Vagina (tissue), 2 donors: ENCODE measurements at regions not wholly inside any gene's neighbourhood (a gene's known extent, or its start where the extent isn't known, plus 50 kb on each side); places are given as distances from the start of the nearest gene placed in this dataset.

Source experiments
- DNase-seq, 2 donors: peaks; one replicate each; pipeline ENCODE4 v3.0.0-alpha.2; 2017; ENCODE audit errors: extremely low spot score in 2 of 2
- H3K27ac ChIP-seq: fragments of 200-600 bp; sonication (generic); one replicate; pipeline ENCODE4 v1.5.1; 2019
- H3K27me3 ChIP-seq: fragments of 200-600 bp; sonication (generic); one replicate; pipeline ENCODE4 v1.5.1; 2019
- H3K36me3 ChIP-seq, 2 donors: fragments of 200-600 bp; sonication (generic); one replicate each; pipeline ENCODE4 v1.5.1; 2017 to 2019
- H3K4me1 ChIP-seq: fragments of 200-600 bp; sonication (generic); one replicate; pipeline ENCODE4 v1.5.1; 2019
- H3K4me3 ChIP-seq, 2 donors: fragments of 200-600 bp; sonication (generic); 1 replicate in 1 of 2; 2 replicates in 1 of 2; pipeline ENCODE4 v1.5.1; 2016 to 2019
- H3K9me3 ChIP-seq: fragments of 200-600 bp; sonication (generic); one replicate; pipeline ENCODE4 v1.5.1; 2019
- CTCF ChIP-seq, 3 experiments: fragments of 450-650 bp in 2 of 3; fragments of 200-600 bp in 1 of 3; sonication (generic) in 1 of 3; IDR thresholded peaks; one replicate each; pipeline ENCODE4 v1.5.1; 2017 to 2019; ENCODE audit warnings: antibody characterized with exemption in 3 of 3, mild to moderate bottlenecking in 2 of 3, moderate library complexity in 2 of 3
- POLR2A ChIP-seq, 2 donors: fragments of 450-650 bp; IDR thresholded peaks; one replicate each; pipeline ENCODE4 v1.6.1; 2017; ENCODE audit warnings: antibody characterized with exemption in 2 of 2, mild to moderate bottlenecking in 2 of 2, moderate library complexity in 2 of 2
- POLR2AphosphoS5 ChIP-seq, 2 donors: sonication (generic); formaldehyde crosslinking; IDR thresholded peaks; one replicate each; pipeline ENCODE4 v1.9.0; 2017; ENCODE audit warnings: antibody characterized with exemption in 2 of 2, mild to moderate bottlenecking in 2 of 2, low read depth in 1 of 2; ENCODE audit not compliant: insufficient read depth in 1 of 2
- intact Hi-C: fragments of 100-400 bp; cut with DNase I; formaldehyde crosslinking; loops from one replicate; pipeline ENCODE4 v1.15.1; 2023

- Histone ChIP-seq H3K4me3 (no peak overlapping the region), H3K36me3 (no peaks in the 10 kb centered on the region), H3K27ac (peak overlapping the region; percentile 81), H3K27me3 (no peaks in the 10 kb centered on the region), H3K9me3 (no peaks in the 10 kb centered on the region), H3K4me1 (peaks cover 87% of the 10 kb centered on the region)
- no peak for DNase-seq
- TF ChIP-seq POLR2AphosphoS5 (IDR thresholded peaks at IDR 0.05; ENCODE audit: insufficient read depth in 1 of 2, low read depth in 1 of 2): no peak
- TF ChIP-seq CTCF (IDR thresholded peaks at IDR 0.05): no peak
- TF ChIP-seq POLR2A (IDR thresholded peaks at IDR 0.05): no peak
- intact Hi-C loops: loop anchor here (2.0 kb wide), 1 partner anchor 20 kb away; no protein-coding TSS in a partner anchor
Observed at GRCh38 chr10:78804411-78805032, 264.2 kb upstream of the ZMIZ1 start.

DNA sequence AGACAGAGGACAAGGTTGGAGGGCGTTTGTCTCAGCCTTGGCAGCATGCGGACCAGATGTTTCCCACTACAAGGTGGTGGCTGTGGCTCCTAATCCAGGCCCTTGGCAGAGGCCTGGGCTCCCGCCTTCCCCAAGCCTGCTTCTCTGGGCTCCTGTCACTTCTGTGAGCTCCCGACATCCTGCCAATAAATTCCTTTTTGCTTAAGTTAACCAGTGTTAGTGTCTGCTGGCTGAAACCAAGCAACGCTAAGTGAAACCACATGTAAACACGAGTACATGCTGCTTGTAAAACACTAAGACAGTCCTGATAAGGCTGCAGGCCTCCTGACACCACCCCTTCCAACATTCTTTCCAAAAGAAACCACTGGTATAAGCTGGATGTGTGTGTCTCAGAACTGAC lies 263.6 kb upstream of the ZMIZ1 start:
- DNase-seq: no peak
- intact Hi-C loops: loop anchor here (2.0 kb wide), 1 partner anchor 20 kb away; no protein-coding TSS in a partner anchor
- Histone ChIP-seq H3K4me3 (no peak overlapping the region), H3K27me3 (no peaks in the 10 kb centered on the region), H3K36me3 (no peaks in the 10 kb centered on the region), H3K9me3 (no peaks in the 10 kb centered on the region), H3K4me1 (peaks cover 87% of the 10 kb centered on the region), H3K27ac (peak overlapping the region; percentile 81)
- TF ChIP-seq POLR2A (IDR thresholded peaks at IDR 0.05): no peak
- TF ChIP-seq POLR2AphosphoS5 (IDR thresholded peaks at IDR 0.05; ENCODE audit: insufficient read depth in 1 of 2, low read depth in 1 of 2): peak; percentile 70 to 94

DNA sequence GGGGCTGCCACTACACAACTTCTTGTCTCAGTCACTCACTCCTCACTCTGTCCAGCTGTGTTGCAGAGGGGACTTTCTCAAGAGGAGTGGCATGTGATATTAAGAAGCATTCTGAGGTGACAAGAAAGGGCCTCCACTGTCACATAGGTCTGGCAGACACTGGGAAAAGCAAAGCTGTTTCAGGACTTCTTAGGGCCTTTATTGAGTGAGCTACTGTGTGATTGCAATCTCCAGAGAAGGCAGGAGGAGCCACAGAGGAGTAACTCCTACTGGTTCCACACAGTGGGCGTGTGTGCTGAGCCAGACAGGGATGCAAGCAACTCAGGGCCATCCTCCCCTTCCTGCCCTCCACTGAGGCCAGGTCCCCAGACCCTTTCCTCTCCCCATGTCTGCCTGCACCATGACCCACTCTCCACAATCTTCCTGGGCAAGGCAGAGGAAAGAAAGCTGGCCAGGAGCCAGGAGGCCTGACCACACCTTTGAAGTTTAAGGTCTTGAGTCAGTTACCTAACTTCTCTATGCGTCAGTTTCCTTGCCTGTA lies 262.0 kb upstream of the ZMIZ1 start:
- Histone ChIP-seq H3K4me3 (no peak overlapping the region), H3K27ac (peak overlapping the region; percentile 81), H3K36me3 (no peaks in the 10 kb centered on the region), H3K9me3 (no peaks in the 10 kb centered on the region), H3K27me3 (no peaks in the 10 kb centered on the region), H3K4me1 (peaks cover 77% of the 10 kb centered on the region)
- TF ChIP-seq POLR2AphosphoS5 (IDR thresholded peaks at IDR 0.05; ENCODE audit: insufficient read depth in 1 of 2, low read depth in 1 of 2) (no peak), CTCF (IDR thresholded peaks at IDR 0.05) (no peak), POLR2A (IDR thresholded peaks at IDR 0.05) (no peak)
- intact Hi-C loops: no loop called here
- no peak for DNase-seq

DNA sequence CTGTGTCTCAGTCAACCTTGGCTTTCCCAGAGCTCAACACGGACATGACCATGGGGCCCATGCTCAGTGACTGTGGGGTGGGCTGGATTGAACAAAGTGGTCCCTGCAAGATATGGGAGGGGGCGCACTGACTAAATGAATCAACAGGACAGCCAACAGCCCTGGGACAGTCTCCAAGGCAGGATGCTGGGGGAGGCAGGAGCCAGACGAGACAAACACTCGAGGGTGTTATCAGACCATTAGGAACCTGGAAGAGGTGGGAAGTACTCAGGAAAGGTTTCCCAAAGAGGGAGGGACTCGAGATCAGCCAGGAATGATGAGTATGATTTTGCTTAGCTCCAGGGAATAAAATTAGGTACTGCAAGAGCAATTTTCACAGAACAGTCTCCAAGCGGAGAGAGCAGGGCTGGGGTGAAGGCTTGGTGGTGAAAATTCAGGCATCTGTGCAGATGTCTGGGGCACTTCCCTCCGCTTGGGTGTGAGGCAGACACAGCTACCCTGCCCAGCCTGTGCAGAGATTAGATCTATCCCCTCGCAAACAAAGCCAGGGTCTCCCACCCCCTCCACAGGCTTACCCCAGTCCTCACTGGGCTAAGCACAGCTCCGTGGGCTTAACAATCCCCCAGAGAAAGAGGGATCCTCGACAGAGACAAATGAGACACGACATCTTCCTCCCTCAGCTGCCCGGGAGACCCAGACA lies 261.1 kb upstream of the ZMIZ1 start:
- H3K9me3 ChIP-seq: no peaks in the 10 kb centered on the region
- H3K27ac ChIP-seq: peak overlapping the region; percentile 81
- H3K27me3 ChIP-seq: no peaks in the 10 kb centered on the region
- TF ChIP-seq POLR2A (IDR thresholded peaks at IDR 0.05) (no peak), POLR2AphosphoS5 (IDR thresholded peaks at IDR 0.05; ENCODE audit: insufficient read depth in 1 of 2, low read depth in 1 of 2) (no peak), CTCF (IDR thresholded peaks at IDR 0.05) (no peak)
- intact Hi-C loops: no loop called here
- H3K4me1 ChIP-seq: peaks cover 68% of the 10 kb centered on the region
- H3K36me3 ChIP-seq: no peaks in the 10 kb centered on the region
- no peak for DNase-seq
- no peak overlapping the region for H3K4me3 ChIP-seq

GRCh38 chr10:78808286-78808685 lies 260.5 kb upstream of the ZMIZ1 start:
- no peaks in the 10 kb centered on the region for H3K36me3 ChIP-seq
- H3K27me3 ChIP-seq: no peaks in the 10 kb centered on the region
- no peak for TF ChIP-seq CTCF (IDR thresholded peaks at IDR 0.05)
- peak overlapping the region; percentile 81 for H3K27ac ChIP-seq
- peaks cover 62% of the 10 kb centered on the region for H3K4me1 ChIP-seq
- H3K4me3 ChIP-seq: no peak overlapping the region
- no peak for DNase-seq
- intact Hi-C loops: no loop called here
- no peaks in the 10 kb centered on the region for H3K9me3 ChIP-seq
